ENCODE measurements at regions not wholly inside any gene's neighbourhood (a gene's known extent, or its start where the extent isn't known, plus 50 kb on each side); places are given as distances from the start of the nearest gene placed in this dataset.

GRCh38 chr9:91008568-91008967 is 206.9 kb downstream of the SYK start:
- TF ChIP-seq CTCF (conservative IDR thresholded peaks at IDR 0.05; ENCODE audit: low read depth, low read length) (no peak), EZH2 (IDR thresholded peaks at IDR 0.05; ENCODE audit: borderline replicate concordance, low read depth, low read length, poor library complexity, severe bottlenecking) (no peak)
